ENCODE measurements at regions not wholly inside any gene's neighbourhood (a gene's known extent, or its start where the extent isn't known, plus 50 kb on each side); places are given as distances from the start of the nearest gene placed in this dataset.

DNA sequence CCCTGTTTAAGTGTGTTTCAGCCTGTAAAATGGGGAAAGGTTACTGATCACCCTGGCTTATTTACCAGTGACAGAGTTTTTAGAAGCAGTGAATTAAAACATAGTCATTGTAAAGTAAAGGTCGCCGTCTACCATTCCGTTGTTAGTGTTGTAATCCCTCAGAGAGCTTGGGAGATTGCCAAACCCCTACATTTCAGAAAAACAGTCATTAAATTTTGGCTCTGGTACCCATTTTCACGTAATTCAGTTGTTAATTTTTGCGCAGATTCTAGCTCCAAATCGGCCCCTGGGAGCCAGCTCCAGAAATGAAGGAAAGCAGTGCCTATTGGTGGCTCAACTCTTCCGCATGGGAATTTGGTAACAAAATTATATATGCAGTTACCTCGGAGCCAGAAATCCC lies 127.7 kb upstream of the AJAP1 start:
- no peak for DNase-seq (ENCODE audit: missing footprints)

DNA sequence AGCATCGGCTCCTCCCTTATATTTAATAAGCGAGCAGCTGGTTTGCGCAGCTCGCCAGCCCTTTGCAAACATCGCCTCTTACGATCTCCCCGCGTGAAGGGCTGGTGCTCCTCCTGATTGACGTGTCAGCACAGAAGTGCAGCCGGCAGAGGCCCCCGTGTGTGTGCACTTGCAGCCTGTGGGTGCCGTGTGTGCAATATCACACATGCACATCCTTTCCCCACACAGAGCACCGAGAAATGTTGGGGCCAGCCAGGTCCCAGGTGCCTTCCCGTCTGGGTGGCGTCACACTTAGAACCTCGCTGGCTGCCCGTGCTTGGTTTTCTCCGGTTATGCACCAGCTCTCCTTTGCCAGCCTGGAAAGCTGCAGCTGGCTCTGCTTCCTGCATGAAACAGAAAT lies 126.6 kb upstream of the AJAP1 start:
- intact Hi-C loops (cut with DNase I) = no loop called here
- no peak for DNase-seq (ENCODE audit: missing footprints)
- ATAC-seq = no peak

More for the DNA sequence above, 127.7 kb upstream of the AJAP1 start:
- intact Hi-C loops (cut with DNase I) = no loop called here
- no peak for ATAC-seq

DNA sequence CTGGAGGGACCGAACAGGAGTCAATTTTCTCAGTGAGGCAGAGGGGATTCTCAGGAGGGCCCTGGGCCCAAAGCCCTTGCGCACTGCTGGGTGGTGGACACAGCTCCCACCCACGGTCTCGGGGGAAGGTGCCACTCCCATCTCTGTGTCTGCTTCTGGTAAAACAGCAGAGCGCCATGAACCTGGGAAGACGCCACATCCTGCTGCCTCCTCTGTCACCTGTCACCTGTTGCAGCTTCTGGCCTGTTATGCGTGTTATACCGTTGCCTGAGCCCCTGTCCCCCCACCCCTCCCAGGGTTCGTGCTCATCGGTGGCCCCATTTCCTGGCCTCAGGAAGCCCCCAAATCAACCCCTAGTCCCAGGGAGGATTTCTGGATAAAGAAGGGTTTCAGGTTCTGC lies 125.8 kb upstream of the AJAP1 start:
- no peak for DNase-seq (ENCODE audit: missing footprints)
- ATAC-seq = no peak
- intact Hi-C loops (cut with DNase I) = no loop called here

DNA sequence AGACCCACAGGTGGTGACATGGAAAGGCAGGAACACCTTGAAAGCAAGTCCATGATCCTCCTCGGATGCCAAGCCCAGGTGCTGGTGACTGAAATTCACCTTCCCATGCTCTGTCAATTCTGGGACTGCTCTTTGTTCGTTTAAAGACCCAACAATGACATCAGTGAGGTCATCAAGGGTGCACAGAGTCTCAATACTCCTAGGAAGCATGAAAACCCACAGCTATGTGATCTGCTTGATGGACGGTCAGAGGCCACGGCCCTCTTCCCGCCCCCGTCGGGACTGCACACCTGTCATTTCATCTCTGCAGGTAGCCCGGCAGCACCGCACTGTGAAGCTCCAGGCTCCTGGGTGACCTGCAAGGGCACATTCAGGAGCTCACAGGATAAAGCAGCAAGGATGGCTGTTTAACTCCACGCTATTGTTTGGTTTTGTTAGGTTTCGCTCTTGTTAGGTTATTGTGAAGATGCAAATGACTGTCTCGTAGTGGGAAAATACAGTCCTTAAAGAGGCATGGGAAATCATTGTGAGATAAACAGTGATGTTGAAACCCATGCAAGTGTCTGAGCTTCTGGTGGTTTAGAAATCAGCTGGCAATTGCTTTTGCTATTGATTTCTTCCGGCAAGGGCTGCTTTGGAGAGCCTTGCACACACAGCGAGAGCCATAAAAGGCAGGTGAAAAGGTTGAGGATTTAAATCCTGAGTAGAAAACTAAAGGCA lies 124.8 kb upstream of the AJAP1 start:
- no peak for ATAC-seq
- no peak for DNase-seq (ENCODE audit: missing footprints)
- intact Hi-C loops (cut with DNase I) = no loop called here

DNA sequence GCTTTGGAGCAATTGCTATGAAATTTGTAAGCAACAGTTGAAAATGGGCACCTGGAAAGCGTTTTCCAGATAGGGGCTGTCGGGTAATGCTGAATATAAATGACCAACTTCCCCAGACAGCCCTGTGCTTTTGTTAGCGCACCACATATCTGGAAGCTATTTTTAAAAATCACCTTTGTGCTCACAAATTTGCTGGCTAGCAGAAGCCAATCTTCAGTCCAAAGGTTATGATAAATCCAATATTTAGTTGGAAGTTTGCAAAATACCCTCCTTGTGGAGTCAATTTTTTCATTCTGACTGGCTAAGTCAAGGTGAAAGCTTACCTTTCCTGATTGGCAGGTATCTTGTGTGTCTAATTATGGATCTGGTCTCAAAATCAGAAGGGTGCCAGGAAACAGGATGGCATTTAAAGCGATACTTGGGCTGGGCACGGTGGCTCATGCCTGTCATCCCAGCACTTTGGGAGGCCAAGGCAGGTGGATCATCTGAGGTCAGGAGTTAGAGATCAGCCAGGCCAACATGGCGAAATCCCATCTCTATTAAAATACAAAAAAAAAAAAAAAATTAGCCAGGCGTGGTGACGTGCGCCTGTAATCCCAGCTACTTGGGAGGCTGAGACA lies 124.1 kb upstream of the AJAP1 start:
- DNase-seq (ENCODE audit: missing footprints) (no peak), ATAC-seq (peak; percentile 72)
- intact Hi-C loops (cut with DNase I) = no loop called here

DNA sequence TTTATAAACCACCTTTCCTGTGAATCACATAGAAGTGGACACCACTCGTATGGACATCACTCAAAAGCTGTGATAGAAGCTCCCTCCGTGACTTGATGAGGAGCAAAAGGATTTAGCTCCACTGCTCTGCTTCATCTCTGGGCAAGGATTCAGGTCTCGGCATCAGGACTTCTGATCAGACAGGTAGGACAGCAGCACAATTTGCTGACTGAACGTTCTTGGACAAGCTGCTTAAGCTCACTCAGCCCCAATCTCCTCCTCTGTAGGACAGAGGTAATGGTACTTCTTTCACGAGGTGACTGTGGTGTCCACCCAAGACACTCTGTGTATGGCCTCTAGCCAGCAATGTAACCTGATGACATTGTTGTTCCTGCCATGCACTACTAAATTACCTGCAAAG lies 122.6 kb upstream of the AJAP1 start:
- DNase-seq (ENCODE audit: missing footprints) (no peak), ATAC-seq (no peak)
- intact Hi-C loops (cut with DNase I) = no loop called here

DNA sequence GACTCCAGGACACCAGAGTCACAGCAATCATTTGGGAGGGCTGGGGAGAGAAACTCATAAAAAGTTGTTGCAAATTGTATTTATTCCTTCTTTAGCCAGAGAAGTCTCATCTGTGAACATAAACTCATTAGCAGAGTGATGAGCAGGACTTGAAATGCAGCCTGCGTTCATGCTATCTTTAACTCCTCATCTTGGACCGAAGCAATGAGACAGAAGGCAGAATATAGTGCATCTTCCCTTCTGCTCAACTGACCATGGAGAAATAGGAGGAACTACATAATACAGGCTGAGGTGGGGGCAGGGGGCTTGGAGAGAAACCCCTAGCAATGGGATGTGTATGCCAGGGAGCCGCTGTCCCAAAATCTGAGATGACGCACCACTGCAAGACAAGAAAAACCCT lies 121.8 kb upstream of the AJAP1 start:
- DNase-seq (ENCODE audit: missing footprints) (no peak), ATAC-seq (no peak)
- intact Hi-C loops (cut with DNase I) = no loop called here

DNA sequence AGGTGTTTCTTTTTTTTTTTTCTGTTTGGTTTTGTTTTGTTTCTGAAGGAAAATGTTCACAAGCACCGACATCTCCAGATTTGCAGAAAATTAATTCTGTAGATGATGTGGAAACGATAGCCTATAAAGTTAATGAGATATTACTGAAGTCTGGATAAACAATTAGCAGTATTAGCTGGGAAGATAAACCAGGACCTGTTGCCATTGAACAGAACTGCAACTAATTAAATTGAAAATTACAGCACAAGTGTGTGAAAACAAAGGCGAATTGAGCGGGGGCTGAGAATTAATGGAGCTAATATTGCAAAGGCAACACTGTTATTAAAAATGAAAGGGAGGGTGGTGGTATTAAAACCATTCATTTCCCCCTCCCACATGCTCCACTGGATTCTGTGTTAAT lies 107.5 kb upstream of the AJAP1 start:
- ATAC-seq = no peak
- DNase-seq (ENCODE audit: missing footprints) = no peak
- intact Hi-C loops (cut with DNase I) = no loop called here

DNA sequence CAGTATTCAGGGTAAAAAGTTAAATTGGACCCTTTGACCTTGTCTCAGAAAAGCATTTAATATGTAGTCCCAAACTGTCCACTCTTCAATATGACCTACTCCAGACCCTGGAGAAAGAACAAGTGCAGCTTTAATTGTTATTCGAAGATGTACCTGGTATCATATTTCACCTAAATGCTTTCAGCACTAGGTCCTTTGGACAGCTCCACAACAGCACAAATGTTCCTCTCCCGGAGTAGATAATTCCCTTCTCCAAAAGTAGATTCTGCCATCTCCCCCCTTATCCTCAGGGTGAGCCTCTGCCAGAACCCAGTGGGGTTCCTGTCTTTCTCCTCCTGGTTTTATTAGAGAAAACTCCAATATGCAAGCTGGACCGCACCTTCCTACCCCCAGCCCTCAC lies 104.5 kb upstream of the AJAP1 start:
- no peak for ATAC-seq
- DNase-seq (ENCODE audit: missing footprints) = no peak
- intact Hi-C loops (cut with DNase I) = no loop called here

DNA sequence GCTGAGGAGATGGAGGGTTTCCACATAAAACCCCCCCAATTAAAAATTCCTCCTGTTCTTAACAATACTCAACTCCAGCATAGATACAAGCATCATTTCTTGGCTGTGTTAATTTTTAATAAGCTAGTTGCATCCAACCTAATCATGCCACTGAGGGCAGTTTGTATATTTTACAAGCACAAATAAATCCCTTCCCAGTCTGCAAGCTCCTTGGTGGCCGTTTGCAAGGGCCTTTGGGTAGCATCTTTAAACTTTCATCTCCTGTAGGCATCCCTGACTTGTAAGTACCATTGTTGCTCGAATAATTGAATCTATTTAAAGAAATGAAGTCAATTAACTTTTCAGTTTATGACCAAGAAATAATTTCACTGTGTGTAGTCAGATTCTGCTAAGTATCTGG lies 103.5 kb upstream of the AJAP1 start:
- intact Hi-C loops (cut with DNase I) = no loop called here
- DNase-seq (ENCODE audit: missing footprints) (no peak), ATAC-seq (no peak)

DNA sequence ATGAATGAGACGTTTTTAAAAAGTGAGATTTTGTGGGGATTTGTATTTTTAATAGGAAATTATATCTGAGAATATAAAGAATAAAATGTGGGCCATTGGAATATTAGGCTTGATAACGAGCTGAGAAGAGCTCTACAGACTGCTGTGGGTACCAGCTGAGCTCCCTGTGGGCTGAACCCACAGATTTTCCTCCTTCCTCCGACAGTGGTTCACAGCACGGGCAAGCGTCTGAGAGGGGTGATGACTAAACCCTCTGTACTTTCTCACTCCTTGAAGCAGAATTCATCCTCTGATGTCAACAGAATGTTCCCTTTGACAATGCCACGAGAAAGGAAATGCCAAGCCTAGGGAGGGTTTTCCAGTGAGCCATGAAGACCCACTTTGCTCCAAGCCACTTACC lies 102.7 kb upstream of the AJAP1 start:
- DNase-seq (ENCODE audit: missing footprints) (no peak), ATAC-seq (no peak)
- intact Hi-C loops (cut with DNase I) = no loop called here

DNA sequence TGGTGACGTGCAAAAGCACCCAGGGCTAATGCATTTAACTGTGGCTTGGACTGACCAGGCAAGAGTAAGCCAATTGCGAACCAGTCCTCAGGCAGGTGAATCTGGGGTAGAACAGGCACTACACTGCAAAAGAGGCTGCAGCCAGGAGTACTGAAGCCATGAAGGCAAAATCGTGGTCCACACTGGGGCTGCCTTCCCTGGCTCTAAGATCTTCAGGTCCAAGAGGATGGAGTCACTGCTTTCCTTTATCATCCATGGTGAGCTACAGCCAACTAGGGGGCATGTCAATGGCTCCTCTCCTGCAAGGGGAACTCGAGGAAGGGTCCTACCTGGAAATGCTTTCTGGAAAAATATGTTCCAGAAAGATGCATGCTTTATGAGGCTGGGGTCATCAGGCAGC lies 100.6 kb upstream of the AJAP1 start:
- no peak for ATAC-seq
- no peak for DNase-seq (ENCODE audit: missing footprints)
- intact Hi-C loops (cut with DNase I) = no loop called here

DNA sequence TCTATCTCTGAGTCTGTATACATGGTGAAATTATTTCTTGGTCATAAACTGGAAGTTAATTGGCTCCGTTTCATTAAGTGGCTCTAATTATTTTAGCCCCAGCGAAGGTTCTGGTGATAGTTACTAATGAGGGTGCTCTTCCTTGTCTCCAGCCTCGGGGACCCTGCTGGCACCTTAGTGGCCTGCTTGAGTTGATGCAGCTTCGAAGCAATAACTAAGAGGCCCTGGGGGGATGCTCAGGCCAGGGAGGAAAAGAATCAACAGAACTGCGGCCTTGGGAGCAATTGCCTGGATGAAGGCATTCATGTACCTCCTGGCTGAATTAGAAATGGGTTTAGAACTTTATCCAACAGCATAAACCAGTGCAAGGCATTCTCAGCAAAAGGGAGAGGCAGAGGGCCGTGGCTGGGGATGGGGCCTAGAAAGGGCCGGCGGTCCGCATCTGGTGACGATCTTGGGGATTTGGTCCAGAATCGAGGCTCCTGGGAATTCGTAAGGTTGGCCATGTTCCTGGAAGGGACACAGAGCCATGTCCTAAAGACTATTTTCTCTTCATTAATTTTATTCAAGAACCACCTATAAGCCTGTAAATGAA lies 100.0 kb upstream of the AJAP1 start:
- ATAC-seq (no peak), DNase-seq (ENCODE audit: missing footprints) (no peak)
- intact Hi-C loops (cut with DNase I) = no loop called here

DNA sequence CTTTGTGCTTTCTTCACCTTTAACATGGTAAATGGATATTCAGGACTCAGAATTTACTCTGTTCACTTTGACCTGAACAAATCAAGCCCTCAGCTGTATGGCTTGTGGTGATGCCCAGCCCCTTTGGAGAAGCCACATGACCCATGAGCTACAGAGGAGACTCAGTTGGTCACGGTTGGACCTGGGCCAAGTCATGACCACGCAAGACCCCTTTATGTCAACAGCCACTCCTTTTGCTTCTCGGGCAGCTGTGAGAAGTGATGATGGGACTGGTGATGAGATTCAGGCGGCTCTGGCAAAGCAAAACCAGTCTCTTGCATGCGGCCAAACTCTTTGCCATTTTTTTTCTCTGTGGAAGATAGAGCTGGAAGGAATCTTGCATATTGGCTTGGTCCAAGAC lies 96.5 kb upstream of the AJAP1 start:
- intact Hi-C loops (cut with DNase I) = no loop called here
- DNase-seq (ENCODE audit: missing footprints) (no peak), ATAC-seq (no peak)

DNA sequence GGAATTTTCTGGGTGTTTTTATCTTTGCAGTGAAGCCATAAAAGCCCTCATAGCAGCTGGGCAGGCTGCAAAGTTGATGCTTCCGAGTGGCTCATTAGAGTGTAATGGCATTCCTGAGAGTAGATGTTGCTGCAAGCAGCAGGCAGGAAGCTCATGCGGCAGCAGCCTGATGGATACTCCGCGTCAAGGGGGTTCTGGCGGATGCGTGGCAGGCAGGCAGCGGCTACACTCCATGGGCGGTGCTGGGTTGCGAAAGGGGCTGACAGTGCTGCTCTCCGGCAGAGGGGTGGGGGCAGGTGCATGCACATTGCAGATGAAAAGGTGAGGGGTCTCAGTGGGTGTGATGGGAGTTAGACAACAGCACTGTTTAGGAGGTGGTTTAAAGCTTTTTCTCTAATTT lies 93.2 kb upstream of the AJAP1 start:
- intact Hi-C loops (cut with DNase I) = no loop called here
- DNase-seq (ENCODE audit: missing footprints) (no peak), ATAC-seq (no peak)

DNA sequence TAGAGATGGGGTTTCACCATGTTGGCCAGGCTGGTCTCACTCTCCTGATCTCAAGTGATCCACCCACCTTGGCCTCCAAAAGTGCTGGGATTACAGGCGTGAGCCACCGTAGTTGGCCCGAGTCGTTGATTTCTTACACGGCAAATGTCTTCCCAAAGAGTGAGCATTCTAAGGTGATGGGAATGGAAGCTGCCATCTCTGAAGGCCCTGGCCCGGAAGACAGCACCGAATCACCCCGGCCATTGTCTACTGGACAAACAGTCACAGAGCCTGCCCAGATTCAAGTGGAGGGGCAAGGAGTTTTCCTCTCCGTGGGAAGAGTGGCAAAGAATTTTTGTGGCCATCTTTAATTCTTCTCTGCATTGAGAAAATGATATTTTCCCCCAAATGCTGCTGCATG lies 92.1 kb upstream of the AJAP1 start:
- no peak for ATAC-seq
- no peak for DNase-seq (ENCODE audit: missing footprints)
- intact Hi-C loops (cut with DNase I) = no loop called here

DNA sequence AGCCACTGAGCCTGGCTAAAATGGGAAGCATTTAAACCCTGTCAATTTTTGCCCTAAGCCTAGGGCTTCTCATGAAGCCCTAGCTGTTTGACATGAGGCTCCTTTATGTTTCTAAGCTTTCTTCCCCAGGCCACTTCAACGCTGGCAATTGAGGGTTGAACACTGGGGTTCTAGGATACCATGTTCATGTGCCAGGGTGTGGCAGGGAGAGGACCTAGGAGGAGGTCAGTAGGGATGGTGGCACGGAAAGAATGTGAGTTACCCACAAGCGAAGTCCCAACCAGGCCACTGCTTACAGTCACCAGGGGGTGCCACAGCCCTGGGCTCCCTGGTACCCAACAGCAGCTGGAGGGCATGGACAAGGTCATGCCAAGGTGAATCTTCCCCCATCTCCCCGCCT lies 90.8 kb upstream of the AJAP1 start:
- ATAC-seq (no peak), DNase-seq (ENCODE audit: missing footprints) (no peak)
- intact Hi-C loops (cut with DNase I) = no loop called here

DNA sequence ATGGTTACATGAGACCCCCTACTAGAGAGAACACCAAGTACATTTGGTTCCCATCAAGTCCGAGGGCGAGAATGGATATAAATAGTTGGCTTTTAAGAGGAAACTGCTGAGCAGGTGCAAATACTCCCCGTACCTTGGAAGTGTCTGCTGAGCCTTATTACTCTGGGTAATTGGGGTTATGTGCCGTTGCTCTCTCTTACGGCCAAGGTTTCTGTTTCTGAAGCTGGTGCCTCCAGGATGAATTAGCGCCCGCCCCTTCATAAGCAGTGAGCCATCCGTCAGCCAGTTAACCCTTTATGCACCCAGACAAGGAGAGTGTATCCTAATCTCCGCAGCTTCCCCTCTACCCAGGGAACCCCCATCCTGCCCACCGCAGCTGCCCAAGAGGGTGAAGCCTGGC lies 90.4 kb upstream of the AJAP1 start:
- ATAC-seq (no peak), DNase-seq (ENCODE audit: missing footprints) (no peak)

DNA sequence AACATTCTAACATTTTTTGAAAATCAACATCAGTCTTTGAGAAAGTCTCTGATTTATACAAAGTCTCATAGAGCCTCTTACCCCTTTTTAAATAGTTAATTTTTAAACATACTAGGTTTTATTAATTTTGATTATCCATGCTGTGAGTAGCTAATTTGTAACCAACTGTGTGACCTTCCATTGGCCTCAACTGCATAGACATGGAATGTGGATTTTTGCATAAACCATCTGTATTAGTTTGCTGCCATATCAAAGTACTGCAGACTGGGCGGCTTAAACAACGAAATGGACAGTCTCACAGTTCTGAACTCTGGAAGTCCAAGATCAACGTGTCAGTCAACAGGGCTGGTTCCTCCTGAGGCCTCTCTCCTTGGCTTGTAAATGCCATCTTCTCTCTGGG lies 89.2 kb upstream of the AJAP1 start:
- DNase-seq (ENCODE audit: missing footprints) (no peak), ATAC-seq (no peak)
- intact Hi-C loops (cut with DNase I) = no loop called here

More for the DNA sequence above, 90.4 kb upstream of the AJAP1 start:
- intact Hi-C loops (cut with DNase I) = no loop called here

DNA sequence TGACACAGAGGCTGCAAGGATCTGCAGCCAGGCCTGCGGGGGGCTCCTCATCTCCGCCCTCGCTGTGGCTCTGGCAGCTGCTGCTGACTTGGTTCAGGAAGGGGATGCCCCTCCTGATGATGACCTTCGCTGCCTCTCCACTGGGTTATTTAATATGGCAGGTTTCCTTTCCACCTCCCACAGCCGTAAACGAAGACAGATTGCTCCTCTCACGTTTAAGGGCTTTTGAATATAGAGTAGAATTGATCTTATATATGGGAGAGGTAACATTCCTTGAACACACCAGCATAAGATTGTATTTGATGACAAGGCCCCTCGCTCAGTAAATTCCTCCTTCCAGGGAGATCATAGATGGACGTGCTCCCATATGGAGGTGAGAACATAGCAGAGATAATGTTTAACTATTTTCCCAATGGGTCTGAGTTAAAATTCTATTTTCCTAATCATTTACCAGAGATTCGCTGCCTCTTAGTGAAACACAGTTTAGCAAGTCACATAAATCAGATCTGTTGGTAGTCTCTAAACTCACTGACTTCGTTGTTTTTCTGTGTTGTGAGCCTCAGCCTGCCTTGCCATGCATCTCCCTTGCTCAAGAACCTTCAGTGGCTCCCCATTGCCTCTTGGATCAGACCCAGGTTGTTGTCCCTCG lies 88.5 kb upstream of the AJAP1 start:
- ATAC-seq (no peak), DNase-seq (ENCODE audit: missing footprints) (no peak)
- intact Hi-C loops (cut with DNase I) = no loop called here
